H1 (cell line): ENCODE measurements at regions not wholly inside any gene's neighbourhood (a gene's known extent, or its start where the extent isn't known, plus 50 kb on each side); places are given as distances from the start of the nearest gene placed in this dataset.

Experiments used
- CTCF ChIA-PET: fragments of 300-600 bp; sonication (Branson Sonifier 250); formaldehyde crosslinking; loops from one replicate; lab custom pipeline; 2021; ENCODE audit not compliant: partially characterized antibody; lab: Charles Lee
- POLR2A ChIA-PET: fragments of 300-600 bp; sonication (Branson Sonifier 250); formaldehyde crosslinking; loops from one replicate; lab custom pipeline; 2021; ENCODE audit warnings: inconsistent platforms; ENCODE audit not compliant: partially characterized antibody; lab: Charles Lee
- DNase-seq, 2 experiments: peaks; one replicate each; pipeline versions ENCODE4 v3.0.0 to v3.0.0-alpha.2; 2010 to 2022; ENCODE audit warnings: low spot score in 2 of 2, low read depth in 1 of 2, mixed read lengths in 1 of 2
- FAIRE-seq: peaks from 2 replicates; lab custom pipeline; 2011; peaks lifted over from hg19 to GRCh38; lab: Jason Lieb, UNC
- H2AFZ ChIP-seq: 2 replicates; pipeline ENCODE4 v1.8.1; 2012; ENCODE audit warnings: low read length, inconsistent platforms
- H2AK5ac ChIP-seq: 2 replicates; pipeline ENCODE4 v1.6.1; 2013; ENCODE audit warnings: low read depth, low read length
- H2BK120ac ChIP-seq: replicated peaks from 2 replicates; pipeline ENCODE3; 2013; ENCODE audit warnings: low read depth, low read length, inconsistent platforms
- H2BK12ac ChIP-seq: 2 replicates; pipeline ENCODE4 v1.6.1; 2013; ENCODE audit warnings: low read depth, low read length
- H2BK15ac ChIP-seq: 2 replicates; pipeline ENCODE4 v1.6.1; 2013; ENCODE audit warnings: low read length
- H2BK20ac ChIP-seq: 2 replicates; pipeline ENCODE4 v1.6.1; 2013; ENCODE audit warnings: low read length
- H2BK5ac ChIP-seq: 2 replicates; pipeline ENCODE4 v1.6.1; 2013; ENCODE audit warnings: low read depth, low read length
- H3K14ac ChIP-seq: 2 replicates; pipeline ENCODE4 v1.6.1; 2013; ENCODE audit warnings: inconsistent platforms; ENCODE audit not compliant: insufficient read length
- H3K18ac ChIP-seq: 2 replicates; pipeline ENCODE4 v1.6.1; 2013; ENCODE audit warnings: low read length; ENCODE audit errors: extremely low read depth
- H3K23ac ChIP-seq: 2 replicates; pipeline ENCODE4 v1.6.1; 2013; ENCODE audit warnings: inconsistent platforms; ENCODE audit not compliant: insufficient read length
- H3K23me2 ChIP-seq: 2 replicates; pipeline ENCODE4 v1.6.1; 2013; ENCODE audit warnings: low read depth, low read length
- H3K27ac ChIP-seq: 2 replicates; pipeline ENCODE4 v1.6.1; 2011; ENCODE audit warnings: low read depth, low read length, inconsistent platforms
- H3K27me3 ChIP-seq, 4 experiments: replicated peaks in 1 of 4; 1 replicate in 1 of 4; 2 replicates in 3 of 4; pipeline versions ENCODE4 v1.6.1 to v1.8.1; 2011 to 2013; ENCODE audit warnings: low read length in 3 of 4, mild to moderate bottlenecking in 3 of 4, inconsistent platforms in 2 of 4, mixed read lengths in 2 of 4, moderate library complexity in 1 of 4; ENCODE audit not compliant: control insufficient read depth in 3 of 4, insufficient read depth in 3 of 4; ENCODE audit errors: extremely low read depth in 1 of 4
- H3K36me3 ChIP-seq, 4 experiments: 2 replicates each; pipeline versions ENCODE4 v1.6.1 to v1.8.1; 2011 to 2013; ENCODE audit warnings: mild to moderate bottlenecking in 4 of 4, low read length in 3 of 4, moderate library complexity in 2 of 4, control low read depth in 1 of 4, inconsistent platforms in 1 of 4; ENCODE audit not compliant: insufficient read depth in 4 of 4, control insufficient read depth in 2 of 4
- H3K4ac ChIP-seq: replicated peaks from 2 replicates; pipeline ENCODE3; 2013; ENCODE audit warnings: low read length, low read depth, mixed read lengths, inconsistent platforms; ENCODE audit not compliant: insufficient read length
- H3K4me1 ChIP-seq, 4 experiments: replicated peaks in 1 of 4; 1 replicate in 1 of 4; 2 replicates in 3 of 4; pipeline versions ENCODE4 v1.6.1 to v1.8.1; 2011 to 2013; ENCODE audit warnings: low read length in 3 of 4, inconsistent platforms in 2 of 4, mixed read lengths in 1 of 4; ENCODE audit not compliant: insufficient read depth in 4 of 4, control insufficient read depth in 3 of 4
- H3K4me2 ChIP-seq, 2 experiments: 2 replicates each; pipeline versions ENCODE4 v1.6.1 to v1.8.1; 2011 to 2013; ENCODE audit warnings: low read depth in 2 of 2, low read length in 2 of 2, control low read depth in 1 of 2, inconsistent platforms in 1 of 2, mild to moderate bottlenecking in 1 of 2; ENCODE audit not compliant: insufficient read depth in 1 of 2
- H3K4me3 ChIP-seq, 4 experiments: fragments of 200-600, 300-600 bp in 1 of 4; sonication (generic), shearing (Covaris generic), sonication (Bioruptor Twin) in 1 of 4; 2 replicates each; pipeline versions ENCODE4 v1.5.1 to v1.8.1; 2011 to 2016; ENCODE audit warnings: low read length in 4 of 4, low read depth in 3 of 4, control low read depth in 2 of 4, inconsistent platforms in 2 of 4, mild to moderate bottlenecking in 2 of 4, mixed read lengths in 1 of 4, moderate library complexity in 1 of 4; ENCODE audit not compliant: insufficient read depth in 2 of 4; ENCODE audit errors: extremely low read depth in 1 of 4
- H3K56ac ChIP-seq: replicated peaks from 2 replicates; pipeline ENCODE3; 2013; ENCODE audit warnings: low read depth, mild to moderate bottlenecking, mixed read lengths, low read length, inconsistent platforms; ENCODE audit not compliant: insufficient read length
- H3K79me1 ChIP-seq: 2 replicates; pipeline ENCODE4 v1.6.1; 2013; ENCODE audit warnings: low read depth, low read length, control low read depth
- H3K79me2 ChIP-seq, 2 experiments: 2 replicates each; pipeline versions ENCODE4 v1.6.1 to v1.8.1; 2012 to 2013; ENCODE audit warnings: low read length in 2 of 2, mild to moderate bottlenecking in 2 of 2, inconsistent platforms in 1 of 2; ENCODE audit not compliant: insufficient read depth in 2 of 2, control insufficient read depth in 1 of 2
- H3K9ac ChIP-seq, 4 experiments: replicated peaks in 1 of 4; 1 replicate in 1 of 4; 2 replicates in 3 of 4; pipeline versions ENCODE4 v1.6.1 to v1.8.1; 2011 to 2013; ENCODE audit warnings: low read depth in 3 of 4, low read length in 3 of 4, control low read depth in 2 of 4, mild to moderate bottlenecking in 2 of 4, moderate library complexity in 2 of 4, inconsistent platforms in 1 of 4; ENCODE audit errors: extremely low read depth in 1 of 4
- H3K9me3 ChIP-seq, 2 experiments: 2 replicates each; pipeline versions ENCODE4 v1.6.1 to v1.8.1; 2012 to 2013; ENCODE audit warnings: mild to moderate bottlenecking in 2 of 2, moderate library complexity in 2 of 2, control low read depth in 1 of 2, inconsistent platforms in 1 of 2, low read depth in 1 of 2, low read length in 1 of 2, mixed read lengths in 1 of 2; ENCODE audit not compliant: insufficient read depth in 2 of 2
- H4K20me1 ChIP-seq, 2 experiments: replicated peaks in 1 of 2; 2 replicates each; pipeline versions ENCODE3 to v1.8.1; 2011 to 2013; ENCODE audit warnings: inconsistent platforms in 2 of 2, low read length in 2 of 2, mild to moderate bottlenecking in 1 of 2; ENCODE audit not compliant: insufficient read depth in 2 of 2, control insufficient read depth in 1 of 2
- H4K5ac ChIP-seq: 2 replicates; pipeline ENCODE4 v1.6.1; 2013; ENCODE audit warnings: low read length, low read depth, mixed read lengths, inconsistent platforms; ENCODE audit not compliant: insufficient read length
- H4K8ac ChIP-seq: 2 replicates; pipeline ENCODE4 v1.8.0; 2013; ENCODE audit warnings: mild to moderate bottlenecking, moderate library complexity, low read length, inconsistent platforms; ENCODE audit not compliant: insufficient read depth; ENCODE audit errors: extremely low read depth
- H4K91ac ChIP-seq: replicated peaks from 2 replicates; pipeline ENCODE3; 2013; ENCODE audit warnings: low read length, mixed read lengths, inconsistent platforms; ENCODE audit not compliant: insufficient read length
- ASH2L ChIP-seq: fragments of 200-600, 300-600 bp; sonication (generic); IDR thresholded peaks from one replicate; pipeline ENCODE4 v1.7.1; 2017; ENCODE audit warnings: low read length
- CREB1 ChIP-seq: IDR thresholded peaks from 2 replicates; pipeline ENCODE4 v1.6.1; 2012; ENCODE audit warnings: inconsistent platforms
- FOSL1 ChIP-seq: IDR thresholded peaks from 2 replicates; pipeline ENCODE4 v1.6.1; 2011; ENCODE audit warnings: mild to moderate bottlenecking, low read depth, low read length, moderate library complexity; ENCODE audit not compliant: insufficient read depth
- GABPA ChIP-seq: IDR thresholded peaks from 2 replicates; pipeline ENCODE4 v1.6.1; 2011; ENCODE audit warnings: mild to moderate bottlenecking, low read length, moderate library complexity, borderline replicate concordance; ENCODE audit not compliant: insufficient read depth
- KDM1A ChIP-seq: fragments of 200-600, 300-600 bp; sonication (generic); IDR thresholded peaks from 2 replicates; pipeline ENCODE4 v1.7.1; 2016; ENCODE audit warnings: mild to moderate bottlenecking, low read length, borderline replicate concordance
- KDM5A ChIP-seq: fragments of 200-600 bp; IDR thresholded peaks from 2 replicates; pipeline ENCODE4 v1.7.1; 2012; ENCODE audit warnings: mild to moderate bottlenecking, low read length, inconsistent platforms, mixed read lengths
- NANOG ChIP-seq: IDR thresholded peaks from 2 replicates; pipeline ENCODE4 v1.6.1; 2011; ENCODE audit warnings: low read length, low read depth, mild to moderate bottlenecking, inconsistent platforms; ENCODE audit not compliant: insufficient read depth, poor library complexity, severe bottlenecking
- NRF1 ChIP-seq: IDR thresholded peaks from 2 replicates; pipeline ENCODE4 v1.6.1; 2011; ENCODE audit warnings: mild to moderate bottlenecking, low read depth, low read length, improper control_type of control experiment
- RAD21 ChIP-seq, 2 experiments: IDR thresholded peaks in 1 of 2; conservative IDR thresholded peaks in 1 of 2; 2 replicates each; pipeline ENCODE4 v1.6.1; 2011; ENCODE audit warnings: low read depth in 2 of 2, low read length in 2 of 2, improper control_type of control experiment in 1 of 2, inconsistent platforms in 1 of 2, mild to moderate bottlenecking in 1 of 2, moderate library complexity in 1 of 2
- SAP30 ChIP-seq: fragments of 300-600 bp; sonication (generic); IDR thresholded peaks from 2 replicates; pipeline ENCODE4 v1.7.1; 2012; ENCODE audit warnings: low read length, moderate library complexity, mild to moderate bottlenecking, inconsistent platforms; ENCODE audit not compliant: insufficient read depth, insufficient replicate concordance
- SIN3A ChIP-seq, 2 experiments: IDR thresholded peaks in 1 of 2; conservative IDR thresholded peaks in 1 of 2; 2 replicates each; pipeline ENCODE4 v1.6.1; 2011 to 2012; ENCODE audit warnings: low read length in 2 of 2, improper control_type of control experiment in 1 of 2, low read depth in 1 of 2, mild to moderate bottlenecking in 1 of 2
- SP2 ChIP-seq: IDR thresholded peaks from 2 replicates; pipeline ENCODE4 v1.6.1; 2012; ENCODE audit warnings: mild to moderate bottlenecking, low read length, inconsistent platforms
- WGBS, 2 experiments: shearing (Covaris generic) in 1 of 2; methylation state at CpG; one replicate each; pipeline versions ENCODE4 v1.1.6 to v1.1.7; 2013 to 2015; ENCODE audit warnings: low lambda C conversion rate in 2 of 2, mixed read lengths in 2 of 2, inconsistent platforms in 1 of 2, low coverage in 1 of 2, missing lambda C conversion rate in 1 of 2; ENCODE audit not compliant: insufficient replicate concordance in 2 of 2, insufficient coverage in 1 of 2, insufficient read length in 1 of 2; ENCODE audit errors: extremely low coverage in 1 of 2, missing lambda C conversion rate in 1 of 2; 5-methylcytosine and 5-hydroxymethylcytosine counted together
- TF ChIP-seq, protein P1 (sequence below): IDR thresholded peaks from 2 replicates; pipeline ENCODE4 v1.6.1; 2011; ENCODE audit warnings: low read length, improper control_type of control experiment

DNA sequence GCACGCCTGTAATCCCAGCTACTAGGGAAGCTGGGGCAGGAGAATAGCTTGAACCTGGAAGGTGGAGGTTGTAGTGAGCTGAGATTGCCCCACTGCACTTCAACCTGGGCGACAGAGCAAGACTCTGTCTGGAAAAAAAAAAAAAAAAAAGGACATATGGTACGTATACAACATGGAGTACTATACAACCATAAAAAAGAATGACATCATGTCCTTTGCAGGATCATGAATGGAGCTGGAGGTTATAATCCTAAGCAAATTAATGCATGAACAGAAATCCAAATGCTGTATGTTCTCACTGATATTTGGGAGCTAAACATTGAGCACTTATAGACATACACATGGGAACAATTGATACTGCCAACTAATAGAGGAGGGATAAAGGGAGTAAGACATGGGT, 99.3 kb upstream of the KCNJ3 start:
- Histone ChIP-seq H3K36me3 (no peaks in the 10 kb centered on the region), H3K4ac (no peak overlapping the region), H3K27me3 (no peaks in the 10 kb centered on the region), H3K9me3 (no peaks in the 10 kb centered on the region), H3K79me1 (no peaks in the 10 kb centered on the region), H3K56ac (no peak overlapping the region), H2BK15ac (no peak overlapping the region), H4K8ac (no peak overlapping the region), H3K4me1 (no peaks in the 10 kb centered on the region), H2AK5ac (no peak overlapping the region), H4K5ac (no peak overlapping the region), H4K91ac (no peak overlapping the region), H3K4me2 (no peak overlapping the region), H2BK20ac (no peak overlapping the region), H3K23ac (no peak overlapping the region), H3K9ac (no peak overlapping the region), H2BK120ac (no peak overlapping the region), H3K27ac (no peak overlapping the region), H2BK5ac (no peak overlapping the region), H3K79me2 (no peaks in the 10 kb centered on the region), H3K23me2 (no peaks in the 10 kb centered on the region), H3K14ac (no peak overlapping the region), H3K18ac (no peak overlapping the region), H2AFZ (no peak overlapping the region), H4K20me1 (no peaks in the 10 kb centered on the region), H3K4me3 (no peak overlapping the region), H2BK12ac (no peak overlapping the region)
- CTCF ChIA-PET, result interaction anchor here (0.6 to 2.2 kb wide), 4 partner anchors 22 to 564 kb away, joined by 3 to 9 read pairs (median 3); no protein-coding TSS in a partner anchor
- DNase-seq (no peak), FAIRE-seq (no peak)
- 95% methylated on average over 3 of the region's 3 CpGs; no CpG with 5 or more reads in 1 of the 2 experiments for WGBS, 2 experiments
- POLR2A ChIA-PET, result no interaction called here
- TF ChIP-seq FOSL1, result no peak
- TF ChIP-seq NRF1, result no peak
- TF ChIP-seq SAP30, result no peak
- TF ChIP-seq GABPA, result no peak
- no peak for TF ChIP-seq RAD21 (IDR thresholded peaks at IDR 0.05 in 1 of 2, conservative IDR thresholded peaks at IDR 0.05 in 1 of 2; ENCODE audit: low read depth in 2 of 2, low read length in 2 of 2)
- no peak for TF ChIP-seq SIN3A (conservative IDR thresholded peaks at IDR 0.05 in 1 of 2, IDR thresholded peaks at IDR 0.05 in 1 of 2; ENCODE audit: low read depth in 1 of 2, low read length in 2 of 2)
- TF ChIP-seq NANOG, result no peak
- no peak for TF ChIP-seq ASH2L
- TF ChIP-seq, protein P1, sequence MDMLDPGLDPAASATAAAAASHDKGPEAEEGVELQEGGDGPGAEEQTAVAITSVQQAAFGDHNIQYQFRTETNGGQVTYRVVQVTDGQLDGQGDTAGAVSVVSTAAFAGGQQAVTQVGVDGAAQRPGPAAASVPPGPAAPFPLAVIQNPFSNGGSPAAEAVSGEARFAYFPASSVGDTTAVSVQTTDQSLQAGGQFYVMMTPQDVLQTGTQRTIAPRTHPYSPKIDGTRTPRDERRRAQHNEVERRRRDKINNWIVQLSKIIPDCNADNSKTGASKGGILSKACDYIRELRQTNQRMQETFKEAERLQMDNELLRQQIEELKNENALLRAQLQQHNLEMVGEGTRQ, result no peak
- TF ChIP-seq KDM5A, result no peak
- TF ChIP-seq CREB1, result no peak
- no peak for TF ChIP-seq SP2
- TF ChIP-seq KDM1A, result no peak
